ENCODE measurements at regions not wholly inside any gene's neighbourhood (a gene's known extent, or its start where the extent isn't known, plus 50 kb on each side); places are given as distances from the start of the nearest gene placed in this dataset.

DNA sequence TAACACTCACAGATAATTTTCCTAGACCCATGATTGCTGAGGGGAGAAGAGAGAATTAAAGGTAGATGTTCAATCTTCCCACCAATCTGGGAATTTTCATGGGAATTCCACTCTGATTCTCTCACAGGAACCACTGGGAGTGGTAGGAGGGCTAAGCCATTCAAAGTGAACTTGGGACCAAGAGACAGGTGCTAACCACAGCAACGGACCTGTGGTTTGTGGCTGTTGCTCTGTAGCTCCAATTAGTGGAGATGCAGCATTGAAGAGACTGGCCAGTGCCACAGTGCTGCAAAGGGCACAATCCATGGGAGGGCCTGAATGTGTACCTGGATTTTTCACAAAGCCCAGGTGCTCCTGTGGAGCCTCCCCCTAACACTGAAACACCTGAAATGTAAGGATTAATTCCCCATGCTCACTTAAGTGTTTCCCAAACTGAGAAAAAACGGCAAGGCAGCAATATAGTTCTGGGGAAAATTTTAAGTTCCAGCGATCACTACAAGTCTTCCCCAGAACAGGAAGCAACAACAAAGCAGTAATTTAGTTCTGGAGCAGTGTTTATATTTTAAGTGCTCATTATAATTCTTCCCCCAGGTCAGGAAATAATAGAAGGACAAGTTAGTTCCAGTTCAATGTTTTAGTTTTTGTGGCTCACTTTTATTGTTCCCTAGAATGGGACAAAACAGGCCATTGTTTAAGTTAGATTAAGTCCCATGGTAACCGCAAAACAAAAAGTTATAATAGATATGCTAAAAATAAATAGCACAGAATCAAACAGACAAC lies 1045.8 kb downstream of the CNTNAP5 start:
- no peak for DNase-seq

DNA sequence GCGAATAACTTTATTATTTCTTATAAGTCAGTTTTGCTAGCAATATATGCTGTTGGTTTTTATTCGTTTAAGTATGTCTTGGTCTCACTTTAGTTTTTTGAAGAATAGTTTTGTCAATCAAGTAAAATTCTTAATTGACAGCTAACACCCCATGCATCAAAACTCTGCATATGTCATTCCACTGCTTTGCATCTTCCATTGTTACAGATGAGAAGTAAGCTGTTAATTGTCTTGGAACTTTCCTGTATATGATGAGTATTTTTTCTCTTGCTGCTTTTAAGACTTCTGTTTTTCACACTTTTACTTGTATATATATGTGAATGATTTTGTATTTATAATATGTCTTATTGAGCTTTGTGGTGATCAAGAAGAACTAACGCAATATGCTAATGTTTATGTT lies 1048.4 kb downstream of the CNTNAP5 start:
- no peak for DNase-seq

- no peak for DNase-seq
Observed at GRCh38 chr2:125085904-125086303, 1060.8 kb downstream of the CNTNAP5 start.

GRCh38 chr2:125086313-125087184 lies 1061.5 kb downstream of the CNTNAP5 start:
- DNase-seq, result no peak

- DNase-seq, result no peak
Observed at GRCh38 chr2:125092276-125093009, 1067.4 kb downstream of the CNTNAP5 start.

- DNase-seq, result no peak
Observed at GRCh38 chr2:125095826-125096225, 1070.7 kb downstream of the CNTNAP5 start.

- DNase-seq, result no peak
Observed at GRCh38 chr2:125106710-125107109, 1081.6 kb downstream of the CNTNAP5 start.

DNA sequence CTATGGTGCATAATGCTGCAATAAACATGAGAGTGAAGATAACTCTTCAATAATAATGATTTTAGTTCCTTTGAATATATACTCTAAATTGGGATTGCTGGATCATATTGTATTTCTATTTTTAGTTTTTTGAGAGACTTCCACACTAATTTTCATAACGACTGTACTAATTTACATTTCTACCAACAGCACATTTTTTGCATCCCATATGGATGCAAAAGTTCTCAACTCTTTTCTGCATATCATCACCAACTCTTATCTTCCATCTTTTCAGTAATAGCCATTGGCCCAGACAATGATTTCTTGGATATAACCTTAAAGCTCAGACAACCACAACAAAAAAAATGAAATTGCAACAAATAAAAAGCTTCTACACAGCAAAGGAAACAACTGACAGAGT lies 1082.4 kb downstream of the CNTNAP5 start:
- no peak for DNase-seq

- DNase-seq, result no peak
Observed at GRCh38 chr2:125108251-125108650, 1083.2 kb downstream of the CNTNAP5 start.

GRCh38 chr2:125125902-125126301 lies 1100.8 kb downstream of the CNTNAP5 start:
- no peak for DNase-seq

DNA sequence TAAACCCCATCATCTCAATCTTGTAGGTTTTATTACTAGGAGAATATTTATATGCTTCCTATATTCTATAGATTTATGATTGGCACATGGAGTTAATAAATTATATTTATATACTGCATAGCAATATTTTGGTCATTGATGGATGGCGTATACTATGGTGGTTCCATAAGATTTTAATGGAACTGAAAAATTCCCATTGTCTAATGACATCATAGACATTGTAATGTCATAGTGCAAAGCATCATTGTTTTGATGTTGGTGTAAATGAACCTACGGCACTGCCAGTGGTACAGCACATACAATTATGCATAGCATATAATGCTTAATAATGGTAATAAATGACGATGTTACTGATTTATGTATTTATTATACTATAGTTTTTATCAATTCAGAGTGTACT lies 1135.9 kb downstream of the CNTNAP5 start:
- no peak for DNase-seq

DNA sequence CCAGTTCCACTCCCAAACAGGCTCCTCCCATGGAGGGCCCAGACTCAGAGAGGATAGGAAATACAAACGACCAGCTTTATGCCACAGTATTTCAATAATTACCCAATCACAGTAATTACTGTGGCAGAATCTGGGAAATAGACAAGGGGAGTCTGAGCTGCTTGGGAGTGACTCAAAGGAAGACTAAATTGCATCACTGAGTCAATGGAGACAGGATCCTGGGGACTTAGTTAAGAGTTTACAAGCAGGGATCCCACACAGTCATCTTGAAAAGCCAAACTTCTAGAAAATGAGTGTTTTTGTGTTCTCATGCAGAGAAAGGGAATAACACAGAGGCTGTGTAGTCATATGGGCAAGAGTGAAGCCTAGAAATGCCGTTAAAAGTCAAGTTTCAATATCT lies 1142.1 kb downstream of the CNTNAP5 start:
- DNase-seq, result no peak

DNA sequence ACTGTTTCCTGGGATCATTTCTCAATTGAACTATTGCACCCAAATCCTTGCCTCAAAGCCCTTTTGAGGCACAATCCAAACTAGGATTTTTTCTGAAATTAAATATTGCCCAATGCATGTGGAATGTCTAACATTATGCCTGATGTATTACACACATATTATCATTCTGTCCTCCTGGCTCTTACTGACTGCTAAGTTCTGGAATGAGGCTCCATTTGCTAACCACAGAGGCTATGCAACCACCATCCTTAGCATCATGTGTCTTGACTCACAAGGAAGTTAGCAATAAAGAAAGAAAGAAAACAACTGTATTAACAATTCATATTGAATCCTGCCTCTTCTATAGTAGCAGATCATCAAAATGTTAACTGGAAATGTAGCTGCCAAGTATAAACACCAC lies 1142.7 kb downstream of the CNTNAP5 start:
- DNase-seq, result no peak

- no peak for DNase-seq
Observed at GRCh38 chr2:125168442-125168841, 1143.4 kb downstream of the CNTNAP5 start.

DNA sequence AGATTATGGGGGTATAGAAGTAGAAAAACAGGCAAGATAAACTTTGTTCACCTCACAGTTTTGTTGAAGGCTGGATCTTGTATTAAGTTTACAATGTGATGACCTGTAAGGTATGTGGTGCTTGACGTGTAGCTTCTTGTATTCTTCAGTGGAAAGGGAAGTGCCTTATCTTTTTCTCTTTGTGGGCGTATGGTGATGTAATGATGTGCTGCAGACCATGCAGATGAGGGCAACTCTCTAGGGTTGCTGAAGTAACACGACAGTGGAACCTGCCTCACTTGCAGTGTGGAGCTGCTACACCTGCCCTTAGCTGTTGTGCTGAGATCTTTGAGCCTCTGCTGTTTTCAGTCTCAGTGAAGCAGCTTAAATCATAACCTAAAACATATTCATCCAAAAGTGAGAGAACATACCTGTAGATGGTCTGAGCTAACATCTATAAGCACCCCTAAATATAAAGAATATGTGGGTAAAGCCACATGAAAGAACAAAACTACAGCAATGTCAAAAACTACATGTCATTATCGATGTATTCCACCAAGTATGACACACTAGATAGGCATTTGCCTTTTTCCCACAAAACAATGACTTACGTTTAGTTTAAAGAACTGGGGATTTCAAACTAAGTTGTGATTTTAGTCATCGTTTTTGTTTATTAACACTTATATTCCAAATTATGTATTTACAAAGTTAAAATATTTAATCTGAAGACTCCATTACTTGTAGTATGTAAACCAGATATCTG lies 1144.1 kb downstream of the CNTNAP5 start:
- no peak for DNase-seq

GRCh38 chr2:125169764-125170146 lies 1144.7 kb downstream of the CNTNAP5 start:
- DNase-seq, result no peak

- no peak for DNase-seq
Observed at GRCh38 chr2:125172181-125172580, 1147.1 kb downstream of the CNTNAP5 start.

DNA sequence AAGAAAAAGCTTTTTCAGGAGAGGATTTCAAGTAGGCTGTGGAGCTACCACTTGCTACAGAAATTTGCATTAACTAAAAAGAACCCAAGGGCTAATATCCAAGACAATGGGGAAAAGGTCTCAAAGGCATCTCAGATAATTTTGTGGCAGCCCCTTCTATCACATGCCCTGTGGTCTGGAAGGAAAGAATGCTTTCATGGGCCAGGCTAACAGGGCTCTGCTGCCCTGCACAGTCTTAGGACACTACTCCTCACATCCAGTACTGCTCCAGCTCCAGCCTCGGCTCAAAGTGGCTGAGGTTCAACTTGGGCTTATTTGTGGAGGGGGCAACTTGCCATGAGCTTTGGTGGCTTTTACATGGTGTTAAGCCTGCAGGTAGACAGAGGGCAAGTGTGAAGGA lies 1150.3 kb downstream of the CNTNAP5 start:
- DNase-seq, result no peak

- DNase-seq, result no peak
Observed at GRCh38 chr2:125185691-125186270, 1160.7 kb downstream of the CNTNAP5 start.

DNA sequence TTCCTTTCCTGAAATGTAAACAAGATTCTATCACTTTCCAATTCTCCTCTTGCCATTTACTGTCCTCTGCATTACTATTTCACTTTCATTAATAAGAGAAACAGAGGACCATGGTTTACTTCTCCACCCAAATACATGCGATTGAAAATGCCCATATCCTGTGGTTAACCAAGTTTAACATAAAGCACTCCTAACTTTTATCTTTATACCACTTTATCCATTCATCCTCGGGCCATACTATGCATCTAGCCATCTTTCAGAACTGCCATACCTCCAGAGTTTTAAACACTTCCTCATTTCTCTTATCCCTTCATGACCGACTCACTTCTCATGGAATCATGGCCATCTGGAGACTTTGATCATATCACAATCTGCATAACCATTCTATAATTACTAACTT lies 1182.3 kb downstream of the CNTNAP5 start:
- no peak for DNase-seq

- DNase-seq, result no peak
Observed at GRCh38 chr2:125216321-125216720, 1191.2 kb downstream of the CNTNAP5 start.

- no peak for DNase-seq
Observed at GRCh38 chr2:125224188-125224587, 1199.1 kb downstream of the CNTNAP5 start.
